Esophagus mucosa (tissue), 1 donor: ENCODE measurements at regions not wholly inside any gene's neighbourhood (a gene's known extent, or its start where the extent isn't known, plus 50 kb on each side); places are given as distances from the start of the nearest gene placed in this dataset.
"Not testable (repeated sequence)": the region's sequence is repeated elsewhere in the genome, so short reads cannot be mapped to it uniquely, and the experiment has no call there.

Source experiments
- ATAC-seq: fragments of 200-7000 bp; cut with Tn5 transposase; one replicate; pipeline ENCODE4 v1.9.1; 2020
- donor health status: DM: yes; HTN: yes; CAD: no.

DNA sequence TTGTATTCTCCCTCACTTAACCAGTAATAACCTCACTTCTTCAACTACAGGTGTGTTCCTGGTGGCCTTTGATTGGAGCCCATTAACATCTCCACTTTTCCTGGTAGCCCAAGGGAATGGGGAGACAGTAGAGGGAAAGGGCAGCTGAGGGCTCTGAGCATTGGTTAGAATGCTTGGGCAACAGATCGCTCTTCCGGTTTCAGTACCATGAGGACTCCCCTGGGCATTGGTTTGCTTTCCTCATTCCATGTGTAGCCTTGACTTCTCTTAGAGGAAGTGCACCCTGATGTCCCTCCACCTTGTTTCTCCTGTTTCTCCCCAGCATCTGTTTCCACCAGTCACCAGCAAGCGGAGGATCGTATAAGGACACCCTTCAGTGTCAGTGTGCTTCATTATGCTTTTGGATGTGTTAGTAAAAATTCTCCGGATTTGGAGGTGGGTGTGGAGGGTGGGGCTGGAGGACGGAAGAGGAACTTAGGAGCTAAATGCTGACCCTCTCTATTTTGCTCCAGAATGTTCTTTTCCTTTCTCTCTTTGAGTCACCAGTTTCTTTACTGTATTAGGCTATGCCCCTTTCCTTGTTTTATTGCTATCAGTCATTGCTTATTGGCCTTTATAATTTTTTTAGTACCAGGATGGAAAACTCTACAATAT lies 50.6 kb upstream of the ZNG1B start:
- not testable (repeated sequence) for ATAC-seq

DNA sequence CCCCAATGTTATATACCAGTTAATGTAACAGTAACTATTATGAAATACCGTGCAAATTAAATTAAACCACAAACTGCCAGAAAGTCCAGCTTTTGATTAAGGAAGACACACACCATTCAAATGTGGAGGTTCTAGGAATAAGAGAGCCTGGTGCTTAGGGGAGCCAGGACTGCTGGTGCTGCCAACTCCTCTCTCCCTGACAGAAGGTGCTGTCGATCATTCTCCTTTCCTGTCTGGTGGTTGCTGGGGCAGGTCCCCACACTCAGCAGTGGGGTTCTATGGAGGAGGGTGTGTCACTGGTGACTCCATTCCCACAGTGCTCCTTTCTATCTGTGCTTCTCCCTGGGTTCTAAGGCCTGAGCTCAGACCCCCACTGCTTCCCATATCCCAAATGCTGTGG lies 57.9 kb upstream of the ZNG1B start:
- ATAC-seq: not testable (repeated sequence)

DNA sequence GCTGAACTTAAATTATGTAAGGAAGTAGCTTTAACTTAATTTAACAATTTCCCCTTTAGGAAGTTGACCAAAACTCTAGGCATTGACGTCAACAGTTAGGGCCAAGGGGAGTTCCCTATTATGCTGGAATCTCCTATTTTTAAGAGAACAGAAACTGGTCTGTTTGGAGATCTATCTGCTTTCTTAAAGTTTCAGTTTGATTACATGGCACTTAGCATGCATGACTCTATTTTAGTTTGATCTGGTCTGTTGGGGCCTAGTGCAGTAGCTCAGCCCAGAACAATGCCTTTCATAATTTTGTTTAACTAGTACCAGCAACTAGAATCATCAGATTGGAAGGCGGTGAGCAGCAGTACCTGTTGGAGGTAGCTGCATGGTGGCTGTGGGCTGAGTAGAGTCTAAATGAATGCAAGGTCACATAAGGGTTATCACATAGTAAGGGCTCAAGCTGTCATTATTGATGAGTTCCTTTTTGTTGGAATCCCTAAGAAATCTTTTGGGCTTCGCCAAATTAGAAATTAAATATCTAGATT lies 60.5 kb upstream of the ZNG1B start:
- ATAC-seq: no peak

DNA sequence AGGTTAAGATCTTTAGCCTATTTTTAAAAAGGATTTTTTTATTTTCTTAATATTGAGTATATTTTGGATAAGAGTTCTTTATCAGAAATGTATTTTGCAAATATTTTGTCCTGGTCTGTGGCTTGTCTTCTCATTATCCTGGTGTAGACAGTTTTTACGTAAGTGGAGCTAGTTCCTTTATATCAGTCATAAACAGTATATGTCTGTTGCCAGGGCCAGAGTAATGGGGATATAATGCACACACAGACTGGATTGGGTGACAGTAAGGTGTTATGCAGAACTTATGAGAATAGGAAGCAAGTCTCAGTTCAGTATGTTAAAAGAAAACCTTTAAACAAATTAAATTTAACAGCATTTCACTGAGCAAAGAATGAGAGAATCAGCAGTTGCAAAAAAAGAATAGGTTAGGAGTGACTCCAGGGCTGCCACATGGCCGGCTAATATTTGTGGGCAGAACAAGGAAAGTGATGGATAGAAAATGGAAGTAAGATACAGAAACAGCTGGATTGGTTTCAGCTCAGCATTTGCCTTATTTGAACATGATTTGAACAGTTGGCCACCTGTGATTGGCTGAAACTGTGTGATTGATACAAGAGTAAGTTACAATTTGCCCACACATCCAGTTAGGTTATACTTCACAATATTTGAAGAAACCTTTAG lies 61.1 kb upstream of the ZNG1B start:
- ATAC-seq: no peak

DNA sequence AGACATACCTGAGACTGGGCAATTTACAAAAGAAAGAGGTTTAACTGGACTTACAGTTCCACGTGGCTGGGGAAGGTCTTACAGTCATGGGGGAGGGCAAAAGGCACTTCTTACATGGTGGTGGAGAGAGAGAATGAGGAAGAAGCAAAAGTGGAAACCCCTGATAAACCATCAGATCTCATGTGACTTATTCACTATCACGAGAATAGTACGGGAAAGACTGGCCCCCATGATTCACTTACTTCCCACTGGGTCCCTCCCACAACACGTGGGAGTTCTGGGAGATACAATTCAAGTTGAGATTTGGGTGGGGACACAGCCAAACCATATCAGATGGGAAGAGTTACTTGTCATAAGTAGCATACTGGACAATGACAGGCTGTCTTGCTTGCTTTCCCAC lies 62.6 kb upstream of the ZNG1B start:
- ATAC-seq: not testable (repeated sequence)

DNA sequence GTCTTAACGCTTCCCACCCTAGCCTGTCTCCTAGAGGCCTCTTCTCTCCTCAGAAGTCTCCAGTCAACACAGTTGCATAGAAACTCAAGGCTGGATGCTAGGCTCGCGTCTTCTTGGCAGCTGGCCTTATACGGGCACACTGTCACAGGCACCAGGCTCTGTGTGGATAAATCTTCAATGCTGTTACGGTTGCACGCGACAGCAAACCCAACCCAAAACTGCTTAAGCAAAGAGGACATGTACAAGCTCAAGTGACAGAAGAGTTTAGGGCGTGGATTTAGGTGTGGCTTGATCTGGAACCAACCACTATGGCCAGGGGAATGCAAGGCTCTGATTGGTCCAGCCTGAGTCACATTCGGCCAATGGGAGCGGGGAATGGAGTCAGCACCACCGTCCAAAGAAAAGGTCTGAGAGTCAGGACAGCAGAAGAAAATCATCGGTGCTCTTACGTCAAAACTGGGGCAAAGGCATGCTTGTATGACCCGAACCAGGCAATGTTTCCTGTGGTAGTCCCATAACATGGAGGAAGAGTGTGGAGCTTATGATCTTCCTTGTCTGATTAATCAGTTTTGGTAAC lies 65.1 kb upstream of the ZNG1B start:
- peak; percentile 27 for ATAC-seq

DNA sequence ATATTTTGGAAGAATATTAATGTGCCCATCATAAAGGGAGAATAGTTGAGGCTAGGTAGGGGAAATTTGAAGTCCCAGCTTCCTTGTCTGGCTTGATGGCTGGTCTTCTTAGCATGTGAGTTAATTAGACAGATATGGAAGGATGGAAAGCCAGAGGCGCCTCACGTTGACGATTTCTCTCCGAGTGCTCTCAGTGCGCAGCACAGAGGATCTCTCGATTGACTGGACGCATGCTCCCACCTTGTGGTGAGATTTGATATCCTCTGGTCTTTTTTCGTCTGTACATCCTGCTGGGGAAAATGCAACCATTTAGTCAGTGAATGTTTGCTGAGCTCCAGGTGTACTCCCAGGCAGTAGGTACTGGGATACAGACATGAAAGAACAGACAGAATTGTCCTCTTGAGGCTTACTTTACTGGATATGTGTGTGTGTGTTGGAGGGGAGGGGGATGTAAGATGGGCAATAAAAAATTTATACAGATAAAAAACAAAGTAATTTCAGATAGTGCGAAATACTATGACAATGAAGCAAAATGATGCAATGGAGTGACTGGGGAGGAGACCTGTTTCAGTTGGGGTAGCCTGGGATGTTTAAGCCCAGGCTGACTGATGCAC lies 66.9 kb upstream of the ZNG1B start:
- peak; percentile 93 for ATAC-seq

DNA sequence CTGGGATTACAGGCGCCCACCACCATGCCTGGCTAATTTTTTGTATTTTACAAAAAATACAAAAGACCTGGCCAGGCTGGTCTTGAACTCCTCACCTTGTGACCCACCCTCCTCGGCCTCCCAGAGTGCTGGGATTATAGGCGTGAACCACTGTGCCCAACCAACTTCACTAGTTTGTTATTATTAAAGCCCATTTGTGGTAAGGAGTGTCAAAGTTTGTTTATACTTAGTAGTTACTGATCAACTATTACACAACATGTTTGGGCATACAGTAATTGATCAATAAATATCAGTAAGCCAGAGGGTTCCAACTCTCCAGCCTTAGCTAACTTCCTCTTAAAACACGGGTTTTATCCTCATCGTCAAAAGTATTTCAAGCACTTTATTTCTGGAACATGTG lies 67.5 kb upstream of the ZNG1B start:
- no peak for ATAC-seq

DNA sequence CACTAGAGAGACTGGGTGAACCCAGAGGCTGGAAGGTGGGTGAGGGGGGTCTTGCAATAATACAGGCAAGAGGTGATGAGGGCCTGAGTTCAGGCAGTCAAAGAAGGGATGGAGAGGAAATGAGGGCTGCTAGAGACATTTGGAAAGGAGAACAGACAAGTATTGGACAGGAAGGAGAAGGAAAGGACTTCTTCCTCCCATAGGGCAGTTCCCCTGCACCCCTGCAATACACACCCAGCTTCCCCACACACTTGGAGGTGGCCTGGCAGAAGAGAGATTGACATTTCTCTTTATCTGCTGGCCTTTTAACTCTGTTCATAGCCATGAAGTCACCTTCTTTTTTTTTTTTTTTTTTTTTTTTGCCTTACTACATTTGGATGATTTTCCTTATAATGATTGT lies 68.9 kb upstream of the ZNG1B start:
- ATAC-seq: not testable (repeated sequence)

DNA sequence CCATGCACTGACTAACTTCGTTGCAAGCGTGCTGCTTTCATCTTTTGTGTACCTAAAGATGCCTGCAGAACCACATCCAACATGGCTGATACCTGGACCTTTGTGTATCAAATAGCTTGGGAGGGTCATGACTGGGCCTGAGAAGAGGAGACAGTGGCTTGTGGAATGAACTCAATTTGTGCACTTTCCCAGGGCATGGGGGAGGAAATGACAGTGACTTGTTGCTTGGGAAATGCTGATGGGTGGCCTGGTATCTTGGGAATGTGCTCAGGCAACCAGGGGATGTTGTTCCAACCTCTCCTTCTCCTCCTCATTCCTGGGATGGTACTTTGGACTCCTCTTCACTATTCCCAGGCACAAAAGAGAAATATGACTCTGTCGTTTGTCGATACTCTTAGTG lies 70.7 kb upstream of the ZNG1B start:
- ATAC-seq: not testable (repeated sequence)

DNA sequence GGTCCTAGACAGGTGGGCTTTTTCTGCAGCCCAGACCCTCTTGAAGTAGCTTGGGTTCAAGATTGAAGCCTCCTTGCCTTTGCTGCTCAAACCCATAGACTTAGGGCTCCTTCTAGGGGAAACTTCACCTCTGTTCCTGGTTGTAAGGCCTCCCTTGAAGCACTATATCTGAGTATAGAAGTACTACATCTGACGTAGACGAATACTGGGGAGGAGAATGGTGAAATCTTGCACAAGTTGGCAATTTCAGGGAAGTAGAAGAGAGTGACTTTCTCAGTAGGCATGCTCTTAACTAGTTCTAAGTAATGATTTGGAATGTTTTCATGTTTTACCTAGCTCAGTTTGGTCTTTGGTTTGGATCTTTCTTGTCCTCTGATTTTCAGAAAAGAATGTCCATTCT lies 71.7 kb upstream of the ZNG1B start:
- not testable (repeated sequence) for ATAC-seq

DNA sequence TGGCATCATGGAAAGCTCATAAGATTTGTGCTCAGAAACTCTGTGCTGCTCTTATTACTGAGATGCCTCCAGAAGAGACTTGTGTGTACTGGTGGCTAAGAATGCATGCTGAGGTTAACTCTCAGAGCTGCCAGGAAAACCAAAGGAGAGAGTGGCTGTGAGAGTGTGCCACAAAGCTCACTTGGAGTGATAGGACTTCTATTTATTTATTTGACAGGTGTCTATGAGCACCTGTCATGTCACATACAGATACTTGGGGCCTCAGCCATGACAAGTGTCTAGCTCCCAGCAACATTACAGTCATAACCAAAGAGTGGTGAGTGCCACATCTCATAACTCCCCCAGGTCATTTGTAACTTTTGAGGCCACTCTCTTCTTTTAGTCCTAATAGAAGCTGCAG lies 72.2 kb upstream of the ZNG1B start:
- not testable (repeated sequence) for ATAC-seq

DNA sequence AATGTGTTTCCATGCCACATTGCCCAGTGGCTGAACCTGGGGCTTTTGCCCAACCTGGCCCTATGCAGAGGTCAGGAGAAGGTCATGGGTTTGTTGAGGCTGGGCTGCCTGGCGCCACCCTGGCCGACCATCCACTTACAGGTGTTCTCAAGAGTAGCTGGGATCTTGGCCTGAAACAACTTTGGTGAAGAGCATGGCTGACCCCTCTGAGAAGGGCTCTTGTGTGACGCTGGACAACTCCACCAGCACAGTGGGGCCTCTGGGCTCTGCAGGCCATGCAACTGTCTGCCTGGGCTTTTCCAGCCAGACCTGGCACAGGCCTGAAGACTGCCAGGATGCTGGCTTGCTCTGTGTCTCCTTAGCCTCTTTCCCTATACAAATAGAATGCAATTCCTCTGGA lies 76.4 kb upstream of the ZNG1B start:
- no peak for ATAC-seq

DNA sequence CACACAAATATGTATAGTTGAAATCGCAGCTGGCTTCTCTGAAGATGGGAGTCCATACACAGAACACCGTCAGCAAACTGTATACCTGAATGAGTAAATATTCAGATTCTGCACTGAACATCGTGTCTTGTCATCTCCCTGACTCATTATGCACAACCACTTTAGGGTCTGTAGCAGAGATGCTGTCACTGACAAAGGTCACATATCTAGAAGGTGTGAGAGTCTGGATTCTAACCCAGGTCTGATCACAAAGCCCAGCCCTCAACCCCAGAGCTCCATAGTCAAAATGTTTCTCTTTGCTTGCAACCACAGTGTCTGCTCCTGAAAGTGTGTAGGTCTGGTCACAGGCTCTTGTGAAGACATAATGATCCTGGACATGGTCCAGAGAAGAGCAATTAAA lies 78.3 kb upstream of the PAX8 start:
- ATAC-seq: no peak

DNA sequence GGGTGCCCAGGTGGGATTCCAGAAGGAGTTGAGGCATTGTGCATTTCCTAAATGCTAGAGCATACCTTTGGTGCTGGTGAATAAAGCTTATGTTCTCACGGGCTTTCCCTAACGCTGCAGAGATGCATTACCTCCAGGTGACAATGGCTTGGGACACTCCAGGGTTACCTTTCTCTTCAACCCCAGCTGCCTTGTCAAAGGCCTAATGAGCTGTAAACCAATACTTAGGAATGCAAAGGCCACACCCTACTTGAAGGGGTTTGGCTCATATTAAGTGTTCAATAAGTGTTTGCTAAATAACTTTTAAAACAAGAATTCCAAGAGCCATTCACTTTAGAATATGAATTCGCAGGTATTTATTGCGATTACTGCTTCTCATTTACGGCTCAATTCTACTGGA lies 77.6 kb upstream of the PAX8 start:
- ATAC-seq: not testable (repeated sequence)

DNA sequence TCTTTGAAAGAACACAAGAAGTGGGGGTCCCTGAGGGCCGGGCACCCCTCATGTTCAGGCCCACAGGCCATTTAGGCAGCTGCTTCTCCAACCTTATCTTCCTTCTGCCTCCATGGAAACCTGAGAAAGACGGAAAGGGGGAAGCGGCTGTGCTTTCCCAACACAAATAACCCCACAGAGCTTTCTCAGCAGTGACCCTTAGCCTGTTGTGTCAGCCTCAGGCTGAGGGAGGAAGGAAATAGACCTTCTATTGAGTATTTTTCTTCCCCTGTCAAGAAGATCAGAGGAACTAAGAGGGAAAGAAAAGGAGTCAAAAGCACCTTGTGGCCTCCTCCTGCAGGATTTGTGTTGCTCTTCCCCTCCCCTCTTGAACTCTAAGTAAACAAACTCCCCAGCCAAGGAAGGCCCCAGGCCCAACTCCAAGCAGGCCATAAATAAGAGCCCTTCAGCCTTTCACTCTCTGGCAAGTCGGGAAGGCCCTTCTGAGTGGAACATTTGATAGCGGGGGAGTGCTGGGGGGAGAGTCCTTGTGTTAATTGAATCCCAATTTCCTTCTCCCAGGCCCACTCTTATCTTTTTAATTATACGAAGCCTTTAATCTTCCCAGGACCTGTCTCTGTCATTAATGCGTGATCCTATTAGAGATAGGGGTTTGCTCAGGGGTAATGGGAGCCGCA lies 76.8 kb upstream of the PAX8 start:
- ATAC-seq: not testable (repeated sequence)

DNA sequence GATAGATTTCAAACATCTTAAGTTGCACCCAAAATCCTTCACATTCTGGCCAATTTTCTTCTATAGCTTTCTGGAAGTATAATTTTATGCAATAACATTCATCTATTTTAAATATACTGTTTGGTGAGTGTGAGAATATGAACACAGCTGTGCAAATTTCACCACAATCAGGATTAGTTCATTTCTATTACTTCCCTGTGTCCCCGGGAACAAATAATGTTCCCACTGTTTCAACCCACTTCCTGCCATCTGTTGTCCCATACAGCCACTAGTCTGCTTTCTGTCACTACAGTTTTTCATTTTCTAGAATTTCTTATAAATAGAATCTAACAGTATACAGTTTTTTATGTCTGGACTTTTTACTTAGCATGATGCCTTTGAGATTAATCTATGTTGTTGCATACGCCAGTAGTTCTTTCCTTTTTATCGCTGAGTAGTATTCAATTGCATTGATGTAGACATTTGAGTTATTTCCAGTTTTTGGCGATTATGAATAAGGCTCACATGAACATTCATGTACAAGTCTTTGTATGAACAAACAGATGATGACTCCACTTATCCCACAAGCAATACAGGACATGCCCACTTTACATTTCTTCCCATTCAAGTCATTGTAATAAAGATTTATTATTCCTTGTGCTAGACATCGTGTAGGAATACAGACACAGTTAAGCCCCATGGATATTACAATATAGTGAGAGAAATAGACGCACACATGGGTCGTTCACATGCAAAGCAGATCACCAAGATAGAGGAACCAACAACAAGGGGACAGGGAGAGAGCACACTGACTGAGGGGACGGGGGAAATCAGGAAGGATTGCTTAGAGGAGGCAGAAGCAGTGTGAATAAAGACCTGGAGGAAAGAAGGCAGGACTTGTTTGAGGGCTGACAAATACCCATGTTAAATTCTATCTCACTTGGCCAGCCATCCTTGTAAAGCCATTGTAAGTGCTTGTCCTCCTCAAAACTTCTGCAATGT lies 72.9 kb upstream of the PAX8 start:
- ATAC-seq: peak; percentile 50

DNA sequence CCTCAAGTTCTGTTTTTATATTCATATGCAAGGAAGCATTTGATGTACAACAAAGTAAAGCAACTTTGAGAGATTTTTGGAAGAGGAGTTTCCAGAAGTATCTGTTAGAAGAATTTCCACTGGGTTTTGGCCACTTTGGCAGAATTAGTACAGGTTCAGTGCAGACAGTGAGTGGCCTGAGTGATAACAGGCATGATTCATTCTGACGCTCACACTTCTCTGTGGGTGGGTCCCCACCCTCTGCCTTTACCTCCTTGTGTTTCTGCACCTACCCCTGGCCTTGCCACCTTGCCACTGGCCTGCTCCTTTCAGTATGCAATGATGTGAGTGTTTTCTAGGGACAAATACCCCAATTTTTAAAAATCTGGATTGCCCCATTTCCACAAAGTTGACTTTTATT lies 65.1 kb upstream of the PAX8 start:
- not testable (repeated sequence) for ATAC-seq

DNA sequence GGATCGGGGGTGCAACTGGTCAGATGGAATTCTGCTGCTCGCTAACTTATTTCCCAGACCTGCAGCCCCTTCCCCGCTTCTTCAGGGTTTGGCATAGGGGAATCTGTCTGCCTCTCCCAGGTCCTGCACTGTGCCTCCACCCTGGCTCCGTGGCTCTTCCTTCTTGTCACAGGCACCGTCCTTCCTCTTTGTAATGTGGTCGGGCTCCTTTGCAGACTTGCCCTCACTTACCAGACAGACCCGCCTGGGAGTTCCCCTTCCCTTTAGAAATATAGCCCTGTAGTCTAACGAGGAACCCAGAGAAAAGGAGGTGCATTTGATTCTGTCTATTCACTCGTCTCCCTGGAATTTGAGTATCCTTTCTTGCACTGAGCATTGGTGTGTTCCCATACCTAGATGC lies 63.9 kb upstream of the PAX8 start:
- ATAC-seq: peak; percentile 47

DNA sequence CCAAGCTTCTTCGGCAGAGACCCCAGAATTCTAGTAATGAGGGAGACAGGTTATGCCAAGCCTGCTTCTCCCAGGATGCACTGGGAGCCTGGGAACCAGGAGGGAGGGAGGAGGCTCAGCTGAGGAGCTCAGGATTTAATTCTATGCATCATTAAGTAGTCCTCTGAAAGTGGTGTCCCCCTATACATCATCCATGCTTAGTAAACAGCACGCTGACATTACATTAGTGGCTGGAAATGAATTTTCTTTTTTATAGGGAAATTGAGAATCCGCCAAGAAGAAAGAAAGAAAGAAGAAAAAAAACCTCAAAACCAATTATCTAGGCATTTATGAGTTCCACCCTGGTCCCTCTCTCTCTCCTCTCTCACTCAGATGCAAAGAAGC lies 63.1 kb upstream of the PAX8 start:
- ATAC-seq: not testable (repeated sequence)

DNA sequence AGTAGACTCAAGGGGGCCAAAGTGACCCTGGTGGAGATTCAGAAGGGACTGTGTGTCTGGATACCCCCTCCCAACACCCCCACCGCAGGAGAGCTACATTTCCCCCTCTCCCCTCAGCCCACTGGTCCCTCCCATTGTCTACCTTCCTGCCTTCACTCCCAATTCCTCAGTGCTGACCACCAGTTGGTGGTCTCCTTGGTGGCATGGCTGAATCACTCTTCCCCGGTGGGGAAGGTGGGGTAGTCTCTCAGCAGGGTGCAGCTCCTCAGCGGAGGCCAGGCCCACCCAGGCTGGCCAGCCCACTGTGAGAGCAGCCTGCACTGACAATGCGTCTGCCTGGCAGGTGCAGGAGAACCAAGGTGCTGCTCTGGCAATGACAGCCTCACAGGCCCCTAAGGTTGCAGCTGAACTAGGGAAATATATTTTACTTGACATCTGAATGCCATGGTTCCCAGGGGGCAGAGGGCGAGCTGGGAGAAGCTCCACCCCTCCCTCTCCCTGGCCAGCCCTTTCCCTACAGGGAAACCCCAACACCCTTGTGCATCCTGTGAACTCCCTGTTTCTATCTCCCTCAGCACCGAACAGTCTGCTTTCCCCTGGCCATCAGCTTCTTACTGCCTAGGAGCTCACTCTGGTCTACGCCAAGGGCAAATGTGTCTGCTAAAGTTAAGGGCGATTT lies 62.6 kb upstream of the PAX8 start:
- ATAC-seq: no peak
